ENCODE measurements at regions not wholly inside any gene's neighbourhood (a gene's known extent, or its start where the extent isn't known, plus 50 kb on each side); places are given as distances from the start of the nearest gene placed in this dataset.

DNA sequence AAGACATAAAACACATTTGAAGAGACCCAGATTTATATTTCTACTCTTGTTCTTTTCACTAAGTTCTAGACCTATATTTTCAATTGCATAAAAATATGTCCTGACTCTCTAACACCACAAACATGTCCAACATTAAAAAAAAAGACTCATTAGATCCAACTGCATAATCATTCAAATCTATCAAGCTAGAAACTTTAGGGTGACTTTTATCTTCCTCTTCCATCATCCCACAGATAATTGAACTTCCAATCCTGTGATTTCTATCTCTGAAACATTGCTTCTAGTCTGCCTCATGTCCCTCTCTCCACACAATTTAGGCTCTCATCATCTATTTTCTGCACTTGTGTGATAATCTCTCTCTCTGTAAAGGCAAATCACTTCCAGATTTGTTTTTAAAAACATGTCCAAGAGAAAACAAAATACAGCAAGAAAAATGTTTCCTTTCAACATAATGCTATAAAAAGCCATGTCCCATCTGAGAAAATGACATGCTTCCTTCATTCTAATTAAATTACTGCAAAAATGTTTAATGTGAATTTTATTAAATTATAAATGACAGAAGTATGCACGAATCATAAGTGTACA is 615.9 kb downstream of the RNF144B start:
- intact Hi-C loops (cut with DNase I) = no loop called here

DNA sequence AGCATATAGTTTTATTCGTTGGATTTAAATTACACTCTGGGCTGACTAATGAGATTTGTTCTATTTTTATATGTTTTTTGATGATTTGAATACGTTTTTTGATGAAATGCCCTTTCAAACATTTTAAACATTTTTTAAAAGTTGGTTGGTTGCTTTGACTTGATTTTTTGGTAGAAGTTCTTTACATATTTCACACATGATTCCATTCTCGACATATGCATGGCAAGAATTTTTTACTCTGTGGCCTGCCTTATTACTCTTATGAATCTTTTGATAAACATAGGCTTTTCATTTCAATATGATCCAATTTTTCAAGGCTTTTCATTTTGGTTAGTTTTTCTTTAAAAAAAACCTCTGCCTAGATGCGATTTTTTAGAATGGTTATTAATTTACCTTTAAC is 617.0 kb downstream of the RNF144B start:
- no peak for DNase-seq (ENCODE audit: low spot score)
- intact Hi-C loops (cut with DNase I) = no loop called here

More for the DNA sequence above, 615.9 kb downstream of the RNF144B start:
- DNase-seq (ENCODE audit: low spot score) = no peak

DNA sequence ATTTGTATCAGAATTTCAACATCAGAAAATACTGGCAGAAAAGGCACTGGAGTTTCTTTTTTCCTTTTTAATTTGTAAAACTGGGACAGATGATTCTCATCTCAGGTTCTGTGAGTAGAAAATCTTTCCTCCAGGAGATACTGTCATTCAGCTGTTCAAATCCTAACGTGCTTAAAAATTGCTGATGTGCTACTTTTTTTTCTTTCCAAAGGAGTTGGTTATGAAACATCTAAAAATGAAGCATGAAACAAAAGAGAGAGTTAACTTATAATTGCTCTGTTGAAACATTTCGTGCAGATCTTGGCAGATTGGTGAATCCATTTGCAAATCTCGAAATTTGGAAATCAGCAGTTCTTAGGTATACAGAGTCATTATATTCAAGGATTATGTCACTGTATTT is 622.6 kb downstream of the RNF144B start:
- DNase-seq (ENCODE audit: low spot score) = no peak
- intact Hi-C loops (cut with DNase I) = no loop called here

DNA sequence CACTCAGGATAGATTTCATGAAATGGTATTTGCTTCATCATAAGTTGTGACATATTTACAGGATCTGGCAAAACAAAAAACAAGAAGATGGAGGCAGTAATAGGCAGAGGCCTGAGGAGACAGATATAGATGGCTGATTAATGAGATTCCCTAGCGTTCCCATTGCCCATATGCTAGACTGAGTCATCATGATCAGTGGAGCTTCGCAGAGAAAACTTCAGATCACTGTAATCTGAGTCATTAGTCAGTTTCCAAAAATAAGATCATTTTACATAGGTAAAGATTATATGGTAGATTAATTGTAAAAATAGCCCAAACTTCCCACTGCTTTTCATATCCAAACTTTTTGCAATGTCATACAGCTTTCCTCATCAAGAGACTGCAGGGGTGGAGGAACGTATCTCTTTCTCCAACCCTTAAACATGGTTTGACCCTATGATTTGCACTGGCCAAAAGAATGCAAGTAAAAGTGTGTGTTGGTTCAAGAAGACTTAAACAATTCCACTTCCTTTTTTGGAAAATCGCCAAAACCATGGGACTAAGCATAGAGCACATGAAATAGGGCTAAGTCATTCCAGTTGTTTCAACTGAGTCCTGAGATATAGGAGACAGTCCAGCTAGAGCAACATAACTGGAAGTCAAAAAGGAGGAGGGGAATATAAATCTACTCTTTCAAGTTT is 626.0 kb downstream of the RNF144B start:
- no peak for DNase-seq (ENCODE audit: low spot score)
- intact Hi-C loops (cut with DNase I) = no loop called here

DNA sequence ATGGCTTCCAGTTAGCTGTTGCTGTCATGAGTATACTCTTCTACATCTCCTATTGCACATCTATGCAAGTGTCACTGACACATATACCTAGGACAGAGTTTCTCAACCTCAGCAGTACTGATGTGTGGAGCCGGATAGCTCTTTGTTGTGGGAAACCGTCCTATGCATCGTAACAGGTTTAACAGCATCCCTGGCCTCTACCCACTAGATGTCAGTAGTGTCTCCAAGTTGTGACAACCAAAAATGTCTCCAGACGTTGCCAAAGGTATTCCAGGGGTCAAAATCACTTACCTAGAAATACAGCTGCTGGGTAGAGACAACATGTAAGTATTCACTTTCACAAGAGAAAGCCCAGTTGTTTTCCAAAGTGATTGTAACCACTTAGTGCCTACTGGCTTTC is 637.6 kb downstream of the RNF144B start:
- no peak for DNase-seq (ENCODE audit: low spot score)
- intact Hi-C loops (cut with DNase I) = loop anchor here (5.0 to 10.0 kb wide), 2 partner anchors 183 to 830 kb away; no protein-coding TSS in a partner anchor

DNA sequence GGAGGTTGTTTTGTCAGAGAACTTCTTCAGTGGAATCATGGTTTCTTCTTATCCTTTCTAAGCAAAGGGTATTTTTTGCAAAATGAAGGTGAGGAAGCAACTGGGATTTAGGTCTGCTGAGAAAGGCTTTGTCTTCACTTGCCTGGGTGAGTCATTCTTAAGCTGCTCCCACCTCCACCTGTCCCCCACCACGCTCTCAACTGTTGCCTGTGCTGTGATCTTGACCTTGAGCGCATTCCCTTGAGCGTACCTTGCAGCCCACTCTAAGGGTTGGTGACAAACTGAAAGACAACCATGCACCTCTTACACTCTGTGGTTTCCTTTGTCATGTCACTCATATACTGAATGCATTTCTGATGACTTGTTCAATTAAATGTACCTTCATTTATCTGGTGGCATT is 641.1 kb downstream of the RNF144B start:
- intact Hi-C loops (cut with DNase I) = loop anchor here (10.0 kb wide), 1 partner anchor 827 kb away; no protein-coding TSS in a partner anchor
- no peak for DNase-seq (ENCODE audit: low spot score)

DNA sequence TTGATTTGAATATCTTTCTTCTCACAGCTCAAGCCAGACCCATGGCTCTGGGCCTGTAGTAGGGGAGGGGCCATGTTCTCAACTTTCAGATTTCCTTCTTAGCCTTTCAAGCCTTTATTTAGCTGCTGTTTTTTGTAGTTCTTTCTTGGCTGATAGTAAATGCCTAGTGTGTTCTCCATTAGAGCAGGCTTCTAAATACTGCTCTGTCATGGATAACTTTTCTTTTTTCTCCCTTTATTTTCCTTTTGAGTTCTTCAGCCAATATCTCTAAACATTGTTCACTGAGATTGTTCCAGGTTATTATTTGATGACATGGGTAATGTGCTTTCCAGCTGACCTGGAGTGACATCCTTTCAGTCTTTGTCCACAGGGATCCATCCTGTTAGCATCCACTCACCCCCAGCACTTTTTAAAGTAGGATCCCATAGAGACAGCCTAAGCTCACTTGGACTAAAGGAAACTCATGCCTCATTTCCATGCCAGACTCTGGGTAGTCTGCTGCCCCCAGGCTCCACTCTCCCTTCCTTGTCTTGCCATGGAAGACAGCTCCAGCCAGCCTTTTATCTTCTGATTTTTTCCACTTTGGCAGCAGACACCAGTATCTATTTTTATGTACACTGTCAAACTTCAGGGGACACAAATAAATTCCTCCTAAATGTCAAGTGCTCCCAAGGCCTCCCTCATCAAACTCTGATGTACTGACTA is 645.6 kb downstream of the RNF144B start:
- no peak for DNase-seq (ENCODE audit: low spot score)
- intact Hi-C loops (cut with DNase I) = no loop called here

DNA sequence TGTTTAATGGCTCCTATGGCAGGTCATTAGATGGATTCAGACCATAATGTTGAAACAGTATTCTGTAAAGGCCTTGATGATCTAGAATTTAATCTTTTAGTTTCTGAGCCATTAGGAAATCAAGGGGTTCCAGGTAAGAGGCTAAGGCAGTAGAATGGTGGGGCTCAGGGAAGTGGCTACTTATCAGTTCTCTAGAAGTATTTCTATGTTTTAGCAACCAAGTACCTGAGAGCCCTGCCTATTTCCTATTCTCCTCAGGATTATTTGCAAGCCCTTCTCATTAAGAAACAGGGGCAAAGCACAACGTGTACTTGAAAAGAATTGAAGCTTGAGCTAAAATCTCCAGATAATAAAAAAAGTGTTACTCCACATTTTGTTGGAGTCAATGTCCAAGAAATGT is 646.5 kb downstream of the RNF144B start:
- intact Hi-C loops (cut with DNase I) = no loop called here
- DNase-seq (ENCODE audit: low spot score) = no peak

DNA sequence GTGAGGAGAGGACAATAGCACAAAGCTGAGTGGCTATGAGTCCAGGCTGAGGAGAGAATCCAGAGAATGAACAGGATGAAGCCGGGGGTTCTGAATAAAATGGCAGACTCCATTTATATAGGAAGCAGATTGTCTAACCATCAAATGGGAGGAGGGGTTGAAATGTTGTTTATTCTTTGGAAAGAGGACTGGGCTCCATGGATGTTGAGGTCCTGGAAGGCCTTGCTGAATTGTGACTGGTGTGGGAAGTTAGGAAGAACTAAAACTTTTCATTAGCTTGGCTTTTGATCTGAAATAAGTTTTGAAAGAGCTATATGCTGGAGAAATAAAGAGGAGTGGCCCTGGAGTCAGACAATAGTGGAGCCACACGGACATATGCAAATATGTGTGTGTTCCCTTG is 647.8 kb downstream of the RNF144B start:
- intact Hi-C loops (cut with DNase I) = no loop called here
- DNase-seq (ENCODE audit: low spot score) = no peak

DNA sequence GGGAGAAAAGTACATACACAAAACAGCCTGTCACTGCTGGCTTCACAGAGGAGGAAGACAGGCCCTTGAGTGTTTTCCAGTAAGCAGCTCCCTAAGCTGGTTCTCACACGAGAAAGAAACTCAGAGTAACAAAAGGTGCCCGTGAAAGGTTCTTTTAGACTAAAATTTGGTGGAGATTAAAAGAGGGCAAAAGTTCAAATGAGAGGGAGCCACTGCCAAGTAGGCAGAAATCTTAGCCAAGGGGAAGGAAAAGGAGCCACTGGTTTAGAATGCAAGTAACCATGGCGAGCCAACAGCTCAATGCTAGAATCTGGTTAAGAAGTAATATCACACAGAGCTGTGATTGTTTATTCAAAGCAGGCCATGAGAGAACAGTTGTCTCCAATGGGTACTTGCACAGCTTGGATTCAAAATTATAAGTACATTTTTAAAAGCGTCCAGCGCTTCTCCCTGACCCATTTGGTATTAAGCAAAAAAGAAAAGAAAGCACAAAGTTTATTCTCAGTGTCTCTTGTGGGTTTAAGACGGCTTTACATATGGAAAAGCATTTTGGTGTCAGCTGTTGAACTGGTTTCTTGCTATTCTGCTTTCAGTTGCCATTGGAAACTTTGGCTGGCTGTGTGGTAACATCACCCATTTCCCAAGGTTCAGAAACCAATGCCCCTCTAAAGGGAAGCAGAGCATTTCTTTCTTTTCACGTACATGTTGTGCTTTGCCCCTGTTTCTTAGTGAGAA is 648.5 kb downstream of the RNF144B start:
- intact Hi-C loops (cut with DNase I) = no loop called here

DNA sequence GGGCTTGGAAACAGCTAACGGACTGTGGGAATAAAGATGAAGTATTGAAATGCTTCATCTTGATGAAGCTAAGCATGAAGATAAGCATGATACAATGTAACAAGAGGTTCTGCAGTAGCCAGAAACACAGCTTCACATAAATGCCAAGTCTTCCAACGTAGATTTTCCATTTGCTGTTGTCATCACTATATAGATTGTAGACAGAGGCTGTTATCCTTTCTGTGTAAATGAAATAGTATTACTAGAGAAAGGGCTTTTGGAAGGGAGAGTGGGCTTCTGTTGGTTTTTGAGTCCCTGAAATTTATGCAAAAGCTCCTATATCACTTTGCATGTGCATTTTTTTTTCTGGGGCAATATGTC is 649.0 kb downstream of the RNF144B start:
- intact Hi-C loops (cut with DNase I) = no loop called here
- DNase-seq (ENCODE audit: low spot score) = no peak

More for the DNA sequence above, 648.5 kb downstream of the RNF144B start:
- no peak for DNase-seq (ENCODE audit: low spot score)

DNA sequence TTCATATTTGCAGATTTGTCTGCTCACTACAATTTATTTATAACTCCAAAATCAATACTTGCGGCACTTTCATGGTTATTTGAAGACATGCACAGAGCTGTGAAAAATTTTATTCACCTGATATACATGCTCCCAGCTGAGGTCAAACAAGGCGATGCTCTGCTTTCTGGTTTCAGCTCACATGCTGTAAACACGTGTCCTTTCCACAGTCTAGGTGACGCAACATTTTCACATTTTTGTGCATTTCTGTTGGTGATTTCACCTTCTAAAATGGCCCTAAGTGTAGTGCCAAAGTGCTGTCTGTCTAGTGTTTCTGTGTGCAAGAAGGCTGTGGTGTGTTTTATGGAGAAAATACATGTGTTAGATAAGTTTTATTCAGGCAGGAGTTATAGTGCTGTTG is 650.5 kb downstream of the RNF144B start:
- no peak for DNase-seq (ENCODE audit: low spot score)
- intact Hi-C loops (cut with DNase I) = no loop called here

DNA sequence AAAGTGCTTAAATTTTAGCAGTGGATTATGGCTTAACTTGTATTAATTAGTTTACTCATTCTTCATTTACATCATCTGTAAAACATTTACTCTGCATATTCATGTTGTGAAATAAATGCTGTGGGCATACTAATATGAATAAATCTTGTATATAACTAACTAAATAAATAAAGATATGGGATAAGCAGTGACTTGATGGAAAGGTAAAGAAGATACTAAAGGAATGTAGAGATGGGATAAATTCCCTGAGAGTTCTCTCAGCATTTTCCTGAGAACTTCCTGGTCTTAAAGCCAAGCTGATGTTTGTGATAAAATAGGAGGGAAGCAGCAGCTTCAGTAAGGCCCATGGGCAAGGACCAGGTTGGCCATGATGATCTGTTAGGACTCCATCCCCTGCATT is 652.1 kb downstream of the RNF144B start:
- intact Hi-C loops (cut with DNase I) = no loop called here
- no peak for DNase-seq (ENCODE audit: low spot score)

DNA sequence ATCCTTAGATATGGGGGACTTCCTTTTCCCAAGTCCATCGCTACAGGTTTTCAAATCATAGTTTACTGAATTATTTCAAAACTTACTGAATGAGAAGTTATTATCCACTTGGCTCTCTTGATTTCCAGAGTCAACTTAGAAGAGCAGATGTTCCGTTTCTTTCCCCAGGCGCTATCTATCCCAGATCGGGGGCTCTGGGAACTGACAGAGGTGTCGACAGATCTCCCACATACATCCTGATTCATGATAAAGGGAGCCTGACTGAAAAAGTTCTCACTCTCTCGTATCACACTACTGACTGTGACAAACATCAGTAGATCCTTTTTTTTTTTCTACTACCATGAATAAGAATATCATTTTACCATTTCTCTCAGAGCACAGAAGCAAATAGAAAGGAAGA is 654.8 kb downstream of the RNF144B start:
- DNase-seq (ENCODE audit: low spot score) = no peak
- intact Hi-C loops (cut with DNase I) = no loop called here

DNA sequence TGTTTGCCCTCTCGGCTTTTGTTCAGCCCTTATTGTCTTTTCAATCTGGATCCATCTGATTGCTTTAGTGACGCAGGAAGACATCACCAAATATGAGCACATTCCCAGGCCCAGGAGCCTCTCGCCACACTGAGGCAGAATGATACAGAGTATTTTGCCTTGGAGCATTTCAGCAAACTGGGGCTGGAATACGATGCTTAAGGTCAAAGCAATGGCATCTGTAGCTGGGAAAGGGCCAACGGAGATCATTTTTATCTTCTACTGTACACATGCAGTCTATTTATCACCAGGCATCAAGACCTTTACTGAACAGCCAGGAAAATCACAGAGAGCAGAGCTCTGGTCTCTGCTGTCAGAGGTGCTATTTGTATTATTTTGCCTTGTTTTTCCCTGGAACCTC is 655.3 kb downstream of the RNF144B start:
- no peak for DNase-seq (ENCODE audit: low spot score)
- intact Hi-C loops (cut with DNase I) = no loop called here

DNA sequence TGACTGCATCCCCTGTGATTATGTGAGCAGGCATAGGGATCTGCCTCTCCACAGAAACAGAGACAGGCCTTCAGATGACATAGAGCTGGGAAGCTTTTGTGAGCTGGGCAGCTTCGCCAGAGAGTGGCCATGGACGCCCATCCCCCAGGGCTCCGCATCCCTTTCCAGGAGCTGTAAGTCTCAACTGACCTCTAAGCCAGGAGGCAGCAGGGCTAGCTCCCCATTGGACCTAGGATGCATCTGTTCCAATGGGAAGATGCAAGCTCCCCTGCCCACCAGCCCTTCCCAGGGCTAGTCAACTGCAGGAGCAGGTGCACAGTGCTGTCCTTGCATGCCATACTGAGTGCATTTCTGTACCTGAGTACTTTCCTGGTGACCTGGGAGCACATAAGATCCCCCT is 663.6 kb downstream of the RNF144B start:
- intact Hi-C loops (cut with DNase I) = no loop called here
- no peak for DNase-seq (ENCODE audit: low spot score)

DNA sequence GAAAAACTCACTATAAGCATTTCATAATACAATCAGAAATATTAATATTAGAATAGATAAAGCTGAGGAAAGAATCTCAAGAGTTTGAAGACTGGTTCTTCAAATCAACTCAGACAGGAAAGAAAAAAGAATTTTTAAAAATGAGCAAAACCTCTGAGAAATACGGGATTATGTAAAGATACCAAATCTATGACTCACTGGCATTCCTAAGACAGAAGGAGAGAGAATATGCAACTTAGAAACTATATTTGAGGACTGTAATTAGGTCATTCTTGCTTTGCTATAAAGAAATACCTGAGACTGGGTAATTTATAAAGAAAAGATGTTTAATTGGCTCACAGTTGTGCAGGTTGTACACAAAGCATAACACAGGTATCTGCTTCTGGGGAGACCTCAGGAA is 665.1 kb downstream of the RNF144B start:
- intact Hi-C loops (cut with DNase I) = no loop called here

DNA sequence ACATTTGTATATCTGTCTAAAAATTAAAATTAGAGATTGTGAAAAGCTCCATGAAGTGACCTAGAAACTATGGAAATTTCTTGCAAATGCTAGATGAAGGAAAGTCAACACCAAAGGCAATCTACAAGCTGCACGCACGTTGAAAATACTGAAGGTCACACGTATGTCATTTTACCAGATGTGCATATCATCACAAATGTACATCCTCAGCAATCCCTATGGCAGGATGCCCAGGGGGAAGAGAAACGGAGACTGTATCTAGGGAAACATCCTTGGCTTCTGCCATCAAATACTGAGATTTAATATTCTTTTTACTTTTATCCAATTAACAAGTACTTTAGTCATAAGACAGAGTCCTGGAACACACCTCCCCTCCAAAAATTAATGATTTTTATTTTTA is 672.0 kb downstream of the RNF144B start:
- intact Hi-C loops (cut with DNase I) = no loop called here
- DNase-seq (ENCODE audit: low spot score) = no peak

More for the DNA sequence above, 665.1 kb downstream of the RNF144B start:
- DNase-seq (ENCODE audit: low spot score) = no peak

DNA sequence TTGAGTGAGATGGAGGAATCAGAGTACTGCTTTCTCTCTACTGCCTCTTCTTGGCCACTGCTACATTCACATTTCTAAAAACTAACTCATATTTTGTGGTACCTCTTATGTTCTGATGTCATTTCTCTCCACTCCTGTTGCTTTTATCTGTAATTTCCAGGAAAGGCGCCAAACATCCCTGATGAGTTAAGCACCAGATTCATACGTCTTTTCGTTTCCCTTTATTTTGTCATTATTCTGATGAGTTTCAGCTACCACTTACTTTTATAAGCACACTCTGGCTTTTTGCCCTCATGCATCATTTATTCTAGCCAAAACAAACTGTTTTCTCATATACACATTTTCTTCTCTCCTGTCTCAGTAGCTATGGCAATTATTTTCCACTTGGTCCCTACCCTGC is 680.0 kb downstream of the RNF144B start:
- intact Hi-C loops (cut with DNase I) = no loop called here
- DNase-seq (ENCODE audit: low spot score) = no peak

DNA sequence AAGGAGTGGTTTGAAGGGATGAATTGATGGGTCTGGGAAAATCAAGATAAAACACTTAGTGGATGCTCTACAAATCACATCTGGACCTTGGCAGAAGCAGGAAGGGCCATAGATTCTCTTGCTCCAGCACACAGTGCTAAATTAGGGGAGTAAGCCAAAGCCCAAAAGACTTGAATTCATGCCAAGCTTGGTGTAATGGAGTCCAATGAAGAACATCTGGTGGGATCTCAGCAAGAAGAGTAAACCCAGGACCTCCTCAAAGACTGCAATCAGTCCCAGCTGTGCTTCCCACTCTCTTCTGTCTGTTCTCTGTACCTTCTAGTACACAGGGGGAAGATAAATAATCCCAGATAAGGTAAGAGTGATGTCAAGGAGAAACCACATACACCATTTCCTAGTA is 683.4 kb downstream of the RNF144B start:
- intact Hi-C loops (cut with DNase I) = no loop called here
- DNase-seq (ENCODE audit: low spot score) = no peak
